Karpas-422 (cell line): ENCODE measurements at regions not wholly inside any gene's neighbourhood (a gene's known extent, or its start where the extent isn't known, plus 50 kb on each side); places are given as distances from the start of the nearest gene placed in this dataset.

ENCODE experiments used
- DNase-seq: peaks from one replicate; pipeline ENCODE4 v3.0.0-alpha.2; 2015
- H2AFZ ChIP-seq: fragments of 200-600 bp; sonication (generic); 2 replicates; pipeline ENCODE4 v1.6.1; 2014; ENCODE audit warnings: antibody characterized with exemption, low read length, mixed read lengths
- H3K27ac ChIP-seq: fragments of 200-600 bp; sonication (generic); 2 replicates; pipeline ENCODE4 v1.5.1; 2014; ENCODE audit warnings: mild to moderate bottlenecking, low read length, moderate library complexity
- H3K27me3 ChIP-seq: fragments of 200-600 bp; sonication (generic); 2 replicates; pipeline ENCODE4 v1.6.1; 2014; ENCODE audit warnings: low read length, mixed read lengths
- H3K36me3 ChIP-seq: fragments of 200-600 bp; sonication (generic); 2 replicates; pipeline ENCODE4 v1.6.1; 2014; ENCODE audit warnings: low read length, mixed read lengths; ENCODE audit not compliant: insufficient read depth
- H3K4me1 ChIP-seq: fragments of 200-600 bp; sonication (generic); 2 replicates; pipeline ENCODE4 v1.6.1; 2014; ENCODE audit warnings: mild to moderate bottlenecking, low read length, mixed read lengths
- H3K4me2 ChIP-seq: fragments of 200-600 bp; sonication (generic); 2 replicates; pipeline ENCODE4 v1.6.1; 2014; ENCODE audit warnings: low read length, low read depth, mild to moderate bottlenecking; ENCODE audit not compliant: poor library complexity, severe bottlenecking
- H3K4me3 ChIP-seq: fragments of 200-600 bp; sonication (generic); 2 replicates; pipeline ENCODE4 v1.5.1; 2014; ENCODE audit warnings: mild to moderate bottlenecking, antibody characterized with exemption, low read length, mixed read lengths
- H3K79me2 ChIP-seq: fragments of 200-600 bp; sonication (generic); 2 replicates; pipeline ENCODE4 v1.6.1; 2014; ENCODE audit warnings: mild to moderate bottlenecking, low read length, mixed read lengths
- H3K9ac ChIP-seq: fragments of 200-600 bp; sonication (generic); 2 replicates; pipeline ENCODE4 v1.6.0; 2014; ENCODE audit warnings: low read length
- H3K9me2 ChIP-seq: fragments of 200-600 bp; sonication (generic), shearing (Covaris generic); replicated peaks from 2 replicates; pipeline ENCODE4 v1.6.0; 2014; ENCODE audit warnings: mild to moderate bottlenecking, low read length, moderate library complexity; ENCODE audit not compliant: insufficient read depth
- H3K9me3 ChIP-seq: fragments of 300-700, 200-600 bp; sonication (generic); 2 replicates; pipeline ENCODE4 v1.6.1; 2014; ENCODE audit warnings: low read length, mixed read lengths
- H4K20me1 ChIP-seq: fragments of 200-600 bp; sonication (generic); 2 replicates; pipeline ENCODE4 v1.6.1; 2014; ENCODE audit warnings: mild to moderate bottlenecking, antibody characterized with exemption, low read length, low read depth; ENCODE audit not compliant: insufficient read depth

DNA sequence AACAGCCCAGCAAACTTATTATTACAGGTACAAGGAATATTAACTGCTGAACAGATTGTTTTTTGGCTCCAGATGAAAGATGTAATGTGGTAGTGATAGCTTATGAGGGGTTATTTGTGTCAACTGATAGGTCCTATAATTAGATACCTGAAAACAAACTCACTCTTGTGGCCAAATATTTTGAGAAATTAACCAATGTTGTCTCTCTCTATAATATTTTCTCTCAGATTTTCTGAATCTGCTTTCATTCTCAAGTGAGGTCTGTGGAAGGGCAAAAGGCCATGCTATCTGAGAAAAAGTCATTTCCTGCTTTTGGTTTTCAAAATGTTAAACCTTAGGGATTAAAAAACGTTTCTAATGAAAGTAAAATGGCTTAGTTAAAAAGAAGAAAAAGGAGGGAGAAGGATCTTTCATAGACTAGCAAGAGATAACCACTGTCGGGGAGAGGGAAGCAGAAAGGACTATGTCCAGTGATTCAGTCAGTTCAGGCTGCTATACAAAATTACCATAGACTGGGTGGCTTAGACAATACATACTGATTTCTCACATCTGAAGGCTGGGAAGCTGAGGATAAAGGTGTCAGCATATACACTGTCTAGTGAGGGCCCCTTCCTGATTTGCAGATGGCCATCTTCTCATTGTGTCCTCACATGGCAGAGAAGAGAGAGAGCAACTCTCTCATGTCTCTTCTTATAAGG lies 277.5 kb upstream of the P2RY1 start:
- H3K9me3 ChIP-seq = no peaks in the 10 kb centered on the region
- DNase-seq = no peak
- H3K4me1 ChIP-seq = no peaks in the 10 kb centered on the region
- H3K79me2 ChIP-seq = no peaks in the 10 kb centered on the region
- no peak overlapping the region for H2AFZ ChIP-seq
- no peaks in the 10 kb centered on the region for H3K36me3 ChIP-seq
- H4K20me1 ChIP-seq = no peaks in the 10 kb centered on the region
- no peak overlapping the region for H3K4me2 ChIP-seq
- H3K9me2 ChIP-seq = no peaks in the 10 kb centered on the region
- H3K9ac ChIP-seq = no peak overlapping the region
- no peaks in the 10 kb centered on the region for H3K27me3 ChIP-seq
- H3K4me3 ChIP-seq = no peak overlapping the region
- H3K27ac ChIP-seq = no peak overlapping the region

DNA sequence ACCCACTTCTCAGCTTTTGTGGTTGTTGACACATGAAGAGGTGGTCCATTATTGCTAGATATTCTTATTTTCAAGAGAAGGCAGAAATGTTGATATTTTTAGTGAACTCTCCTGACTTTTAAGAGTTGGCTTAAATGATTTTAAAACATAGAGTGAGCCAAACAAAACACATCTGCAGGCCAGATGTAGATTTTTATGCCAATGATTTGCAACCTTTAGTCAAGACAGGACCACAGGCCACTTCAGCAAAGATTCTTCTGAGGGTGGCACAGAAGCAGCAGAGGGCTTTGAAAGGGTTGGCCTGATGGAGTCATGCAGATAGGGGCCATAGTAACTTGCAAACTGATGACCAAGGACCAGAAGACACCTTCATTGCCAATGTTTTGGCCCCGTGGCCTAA lies 276.5 kb upstream of the P2RY1 start:
- no peaks in the 10 kb centered on the region for H3K9me3 ChIP-seq
- no peaks in the 10 kb centered on the region for H3K36me3 ChIP-seq
- no peaks in the 10 kb centered on the region for H3K27me3 ChIP-seq
- DNase-seq = no peak
- no peak overlapping the region for H3K4me2 ChIP-seq
- no peak overlapping the region for H3K4me3 ChIP-seq
- no peak overlapping the region for H3K9ac ChIP-seq
- no peak overlapping the region for H2AFZ ChIP-seq
- no peaks in the 10 kb centered on the region for H3K9me2 ChIP-seq
- no peaks in the 10 kb centered on the region for H3K79me2 ChIP-seq
- no peak overlapping the region for H3K27ac ChIP-seq
- no peaks in the 10 kb centered on the region for H3K4me1 ChIP-seq
- H4K20me1 ChIP-seq = no peaks in the 10 kb centered on the region

DNA sequence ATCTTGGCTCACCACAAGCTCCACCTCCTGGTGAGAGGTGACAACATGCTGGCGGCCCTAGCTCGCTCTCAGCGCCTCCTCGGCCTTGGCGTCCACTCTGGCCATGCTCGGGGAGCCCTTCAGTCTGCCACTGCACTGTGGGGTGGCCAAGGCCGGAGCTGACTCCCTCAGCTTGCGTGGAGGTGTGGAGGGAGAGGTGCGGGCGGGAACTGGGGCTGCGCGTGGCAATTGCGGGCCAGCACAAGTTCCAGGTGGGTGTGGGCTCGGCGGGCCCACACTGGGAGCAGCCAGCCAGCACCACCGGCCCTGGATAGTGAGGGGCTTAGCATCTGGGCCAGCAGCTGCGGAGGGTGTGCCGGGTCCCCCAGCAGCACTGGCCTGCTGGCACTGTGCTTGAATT lies 275.7 kb upstream of the P2RY1 start:
- Histone ChIP-seq H3K4me2 (no peak overlapping the region), H3K4me1 (no peaks in the 10 kb centered on the region), H3K9ac (no peak overlapping the region), H3K9me2 (no peaks in the 10 kb centered on the region), H3K79me2 (no peaks in the 10 kb centered on the region), H3K27me3 (no peaks in the 10 kb centered on the region), H2AFZ (no peak overlapping the region), H4K20me1 (no peaks in the 10 kb centered on the region), H3K27ac (no peak overlapping the region), H3K4me3 (no peak overlapping the region), H3K36me3 (no peaks in the 10 kb centered on the region), H3K9me3 (no peaks in the 10 kb centered on the region)
- DNase-seq = no peak

DNA sequence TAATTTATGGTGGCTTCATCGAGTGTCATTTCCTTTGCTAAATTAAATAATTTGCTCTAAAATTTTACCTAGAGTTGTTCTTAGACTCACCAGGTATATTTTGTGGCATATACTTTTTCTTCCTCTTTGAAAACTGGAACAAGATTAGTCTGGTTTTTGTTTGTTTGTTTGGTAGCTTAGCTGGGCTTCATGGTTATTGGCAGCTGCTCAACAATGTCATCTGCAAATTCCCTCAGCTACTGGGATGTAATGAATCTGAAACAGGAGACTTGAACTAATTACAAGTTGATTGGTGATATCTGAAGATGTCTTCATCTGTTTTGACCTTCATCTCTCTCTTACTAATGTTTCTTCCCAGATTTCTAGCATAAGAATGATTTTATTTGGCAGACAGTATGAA lies 270.5 kb upstream of the P2RY1 start:
- Histone ChIP-seq H3K36me3 (no peaks in the 10 kb centered on the region), H3K9ac (no peak overlapping the region), H3K4me2 (no peak overlapping the region), H2AFZ (no peak overlapping the region), H4K20me1 (no peaks in the 10 kb centered on the region), H3K9me2 (no peaks in the 10 kb centered on the region), H3K27ac (no peak overlapping the region), H3K4me3 (no peak overlapping the region), H3K9me3 (no peaks in the 10 kb centered on the region), H3K4me1 (no peaks in the 10 kb centered on the region), H3K79me2 (no peaks in the 10 kb centered on the region), H3K27me3 (no peaks in the 10 kb centered on the region)
- DNase-seq = no peak

DNA sequence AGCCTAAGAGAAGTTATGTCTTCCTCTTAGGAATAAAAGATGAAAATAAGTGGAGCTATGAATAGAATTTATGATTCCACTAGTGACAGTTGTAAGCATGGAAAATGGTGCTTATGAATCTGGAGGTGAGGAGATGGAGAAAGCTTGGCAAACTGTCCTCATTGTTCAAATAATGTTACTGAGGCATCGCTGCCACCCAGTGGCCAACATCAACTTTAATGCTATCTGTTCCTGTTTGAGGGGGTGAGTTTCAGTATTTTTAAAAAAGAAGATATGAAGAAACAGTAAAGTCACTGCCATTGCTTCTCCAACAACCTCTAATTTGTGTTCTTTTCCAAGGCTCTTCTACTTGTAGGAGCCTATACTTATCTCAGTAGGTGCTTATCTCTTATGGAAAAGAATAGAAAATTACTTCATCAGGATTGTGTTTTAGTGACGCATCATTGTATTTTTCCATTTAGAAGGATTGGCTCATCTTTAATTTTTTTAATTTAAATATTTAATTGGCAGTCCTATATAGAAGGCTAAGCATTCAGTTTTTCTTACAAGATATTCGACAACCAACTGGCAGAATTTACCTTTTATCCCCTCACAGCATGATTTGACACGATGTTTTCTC lies 260.4 kb upstream of the P2RY1 start:
- Histone ChIP-seq H3K9me2 (no peaks in the 10 kb centered on the region), H2AFZ (no peak overlapping the region), H3K4me3 (no peak overlapping the region), H3K79me2 (no peaks in the 10 kb centered on the region), H3K36me3 (no peaks in the 10 kb centered on the region), H3K27me3 (no peaks in the 10 kb centered on the region), H3K9me3 (no peaks in the 10 kb centered on the region), H4K20me1 (no peaks in the 10 kb centered on the region), H3K4me1 (no peaks in the 10 kb centered on the region), H3K9ac (no peak overlapping the region), H3K4me2 (no peak overlapping the region), H3K27ac (no peak overlapping the region)
- peak; percentile 73 for DNase-seq

DNA sequence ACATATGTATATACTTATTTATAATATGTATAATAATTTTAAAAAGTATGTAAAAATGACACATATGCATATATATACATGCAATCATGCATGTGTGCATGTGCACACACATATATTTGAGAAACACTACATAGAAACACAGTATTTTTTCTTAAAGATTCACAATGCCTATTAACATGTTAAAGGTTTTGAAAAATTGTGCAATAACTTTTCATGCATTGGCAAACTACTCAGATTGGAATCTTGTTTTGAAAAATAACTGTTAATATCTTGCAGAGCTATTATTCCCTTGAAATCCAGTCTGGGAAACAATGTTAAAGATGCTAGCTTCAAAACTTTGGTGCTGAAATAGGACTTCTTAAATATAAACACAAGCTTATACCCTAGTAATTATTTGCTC lies 256.2 kb upstream of the P2RY1 start:
- no peak overlapping the region for H3K4me2 ChIP-seq
- H3K4me3 ChIP-seq = no peak overlapping the region
- H3K9ac ChIP-seq = no peak overlapping the region
- H3K9me2 ChIP-seq = no peaks in the 10 kb centered on the region
- H3K27me3 ChIP-seq = no peaks in the 10 kb centered on the region
- no peaks in the 10 kb centered on the region for H3K36me3 ChIP-seq
- no peaks in the 10 kb centered on the region for H3K4me1 ChIP-seq
- H3K27ac ChIP-seq = no peak overlapping the region
- H3K9me3 ChIP-seq = no peaks in the 10 kb centered on the region
- no peak overlapping the region for H2AFZ ChIP-seq
- no peaks in the 10 kb centered on the region for H3K79me2 ChIP-seq
- H4K20me1 ChIP-seq = no peaks in the 10 kb centered on the region
- no peak for DNase-seq

DNA sequence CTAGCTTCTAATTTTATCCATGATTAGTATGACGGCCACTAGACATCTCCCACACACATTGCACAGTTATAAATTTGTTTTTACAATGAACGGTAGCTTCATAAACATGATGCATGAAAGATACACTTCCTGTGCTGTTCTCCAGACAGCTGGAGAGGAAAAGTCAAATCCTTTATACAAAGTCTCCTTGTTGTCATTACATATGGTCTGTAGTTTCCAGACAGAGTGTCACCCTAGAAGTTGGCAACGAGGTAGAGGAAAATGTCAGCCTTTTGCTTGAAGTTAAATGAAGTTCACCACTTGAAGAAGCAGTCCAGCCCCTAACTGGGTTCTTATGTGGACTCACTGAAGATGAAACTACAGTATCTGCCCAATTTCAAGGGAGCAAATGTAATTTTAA lies 253.0 kb upstream of the P2RY1 start:
- Histone ChIP-seq H3K4me3 (no peak overlapping the region), H2AFZ (no peak overlapping the region), H3K36me3 (no peaks in the 10 kb centered on the region), H3K27me3 (no peaks in the 10 kb centered on the region), H3K9ac (no peak overlapping the region), H3K79me2 (no peaks in the 10 kb centered on the region), H3K4me2 (no peak overlapping the region), H3K4me1 (no peaks in the 10 kb centered on the region), H3K9me2 (no peaks in the 10 kb centered on the region), H4K20me1 (no peaks in the 10 kb centered on the region), H3K27ac (no peak overlapping the region), H3K9me3 (no peaks in the 10 kb centered on the region)
- no peak for DNase-seq

DNA sequence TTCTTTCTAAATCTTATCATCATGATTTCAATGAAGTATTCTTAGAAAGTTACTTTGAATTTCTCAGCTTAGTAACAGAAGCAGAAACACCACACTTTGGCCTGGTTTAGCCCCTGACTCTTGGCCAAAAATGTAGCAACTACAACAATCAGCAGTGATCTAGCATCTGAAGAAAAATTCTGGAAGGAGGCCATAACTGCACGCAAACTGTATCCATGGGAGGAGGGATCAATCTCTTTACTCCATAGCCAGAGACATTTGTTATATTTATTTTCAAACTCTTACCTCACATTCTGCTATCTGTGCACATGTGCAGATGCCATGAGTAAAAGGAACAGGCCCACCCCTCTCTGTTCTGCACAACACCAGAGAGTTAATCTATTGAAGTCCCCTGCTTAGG lies 251.0 kb upstream of the P2RY1 start:
- no peaks in the 10 kb centered on the region for H3K9me2 ChIP-seq
- H3K4me3 ChIP-seq = no peak overlapping the region
- H2AFZ ChIP-seq = no peak overlapping the region
- H3K79me2 ChIP-seq = no peaks in the 10 kb centered on the region
- no peak overlapping the region for H3K9ac ChIP-seq
- H3K4me2 ChIP-seq = no peak overlapping the region
- H3K36me3 ChIP-seq = no peaks in the 10 kb centered on the region
- no peaks in the 10 kb centered on the region for H3K27me3 ChIP-seq
- H3K9me3 ChIP-seq = no peaks in the 10 kb centered on the region
- H3K4me1 ChIP-seq = no peaks in the 10 kb centered on the region
- no peak overlapping the region for H3K27ac ChIP-seq
- no peak for DNase-seq
- no peaks in the 10 kb centered on the region for H4K20me1 ChIP-seq
